Liver (tissue), 8 donors: ENCODE measurements at regions not wholly inside any gene's neighbourhood (a gene's known extent, or its start where the extent isn't known, plus 50 kb on each side); places are given as distances from the start of the nearest gene placed in this dataset.

ENCODE experiments used
- DNase-seq: peaks from one replicate; pipeline ENCODE4 v3.0.0-alpha.2; 2017; ENCODE audit warnings: low spot score
- H3K27ac ChIP-seq, 2 donors: one replicate each; pipeline ENCODE4 v1.7.0; 2013; ENCODE audit warnings: inconsistent platforms in 2 of 2, low read length in 2 of 2, control low read depth in 1 of 2, low read depth in 1 of 2, mild to moderate bottlenecking in 1 of 2
- H3K27me3 ChIP-seq, 4 donors: one replicate each; pipeline versions ENCODE4 v1.6.1 to v1.7.0; 2013; ENCODE audit warnings: low read length in 3 of 4, inconsistent platforms in 1 of 4, mild to moderate bottlenecking in 1 of 4, moderate library complexity in 1 of 4; ENCODE audit not compliant: control insufficient read depth in 4 of 4, insufficient read depth in 4 of 4
- H3K36me3 ChIP-seq, 4 donors: one replicate each; pipeline versions ENCODE4 v1.6.1 to v1.7.0; 2013; ENCODE audit warnings: low read length in 3 of 4, mild to moderate bottlenecking in 3 of 4, low read depth in 1 of 4, moderate library complexity in 1 of 4; ENCODE audit not compliant: control insufficient read depth in 4 of 4, insufficient read depth in 3 of 4
- H3K4me1 ChIP-seq, 4 donors: one replicate each; pipeline versions ENCODE4 v1.6.1 to v1.7.0; 2013; ENCODE audit warnings: low read length in 3 of 4, mild to moderate bottlenecking in 3 of 4, moderate library complexity in 1 of 4; ENCODE audit not compliant: control insufficient read depth in 4 of 4, insufficient read depth in 4 of 4
- H3K4me3 ChIP-seq, 3 donors: one replicate each; pipeline versions ENCODE4 v1.6.1 to v1.7.0; 2013; ENCODE audit warnings: low read length in 3 of 3, control low read depth in 1 of 3, low read depth in 1 of 3, mild to moderate bottlenecking in 1 of 3
- H3K9ac ChIP-seq, 2 donors: one replicate each; pipeline ENCODE4 v1.7.0; 2013; ENCODE audit warnings: low read length in 2 of 2, mild to moderate bottlenecking in 2 of 2, moderate library complexity in 2 of 2, control low read depth in 1 of 2, low read depth in 1 of 2
- H3K9me3 ChIP-seq, 4 donors: one replicate each; pipeline versions ENCODE4 v1.6.1 to v1.7.0; 2013; ENCODE audit warnings: low read length in 3 of 4; ENCODE audit not compliant: control insufficient read depth in 4 of 4
- ATF3 ChIP-seq: IDR thresholded peaks from 2 replicates; pipeline ENCODE4 v1.6.1; 2016; ENCODE audit warnings: antibody characterized with exemption
- CTCF ChIP-seq: fragments of 150-350 bp; IDR thresholded peaks from 2 replicates; pipeline ENCODE4 v1.5.1; 2017; ENCODE audit warnings: improper control_type of control experiment, low read depth, low read length; ENCODE audit not compliant: missing input control
- FOXA1 ChIP-seq: IDR thresholded peaks from 2 replicates; pipeline ENCODE4 v1.6.1; 2016; ENCODE audit warnings: antibody characterized with exemption
- FOXA2 ChIP-seq: IDR thresholded peaks from 2 replicates; pipeline ENCODE4 v1.6.1; 2016; ENCODE audit warnings: antibody characterized with exemption
- HNF4A ChIP-seq, 2 donors: conservative IDR thresholded peaks; 2 replicates each; pipeline ENCODE4 v1.6.1; 2016; ENCODE audit warnings: antibody characterized with exemption in 2 of 2, mild to moderate bottlenecking in 2 of 2
- JUND ChIP-seq, 2 donors: IDR thresholded peaks; 2 replicates each; pipeline ENCODE4 v1.6.1; 2016; ENCODE audit warnings: antibody characterized with exemption in 2 of 2
- MAX ChIP-seq: IDR thresholded peaks from 2 replicates; pipeline ENCODE4 v1.6.1; 2016; ENCODE audit warnings: antibody characterized with exemption
- NR2F2 ChIP-seq: IDR thresholded peaks from 2 replicates; pipeline ENCODE4 v1.6.1; 2016; ENCODE audit warnings: antibody characterized with exemption
- RAD21 ChIP-seq, 2 donors: IDR thresholded peaks; 2 replicates each; pipeline ENCODE4 v1.6.1; 2016; ENCODE audit warnings: antibody characterized with exemption in 2 of 2, mild to moderate bottlenecking in 2 of 2
- REST ChIP-seq: IDR thresholded peaks from 2 replicates; pipeline ENCODE4 v1.6.1; 2016; ENCODE audit warnings: antibody characterized with exemption, mild to moderate bottlenecking
- SP1 ChIP-seq: IDR thresholded peaks from 2 replicates; pipeline ENCODE4 v1.6.1; 2018; ENCODE audit warnings: antibody characterized with exemption, mild to moderate bottlenecking
- TAF1 ChIP-seq: conservative IDR thresholded peaks from 2 replicates; pipeline ENCODE4 v1.6.1; 2016; ENCODE audit warnings: antibody characterized with exemption, mild to moderate bottlenecking
- YY1 ChIP-seq: IDR thresholded peaks from 2 replicates; pipeline ENCODE4 v1.6.1; 2016; ENCODE audit warnings: antibody characterized with exemption, mild to moderate bottlenecking
- ZBTB33 ChIP-seq: IDR thresholded peaks from 2 replicates; pipeline ENCODE4 v1.6.1; 2016; ENCODE audit warnings: antibody characterized with exemption
- WGBS: extraction: QIAGEN DNeasy Blood & Tissue Kit; methylation state at CpG from one replicate; pipeline ENCODE4 v1.1.7; 2013; 5-methylcytosine and 5-hydroxymethylcytosine counted together
- donor health status: healthy.
- donor health status: healthy.
- donor health status: healthy.
- donor health status: healthy.
- donor health status: healthy.

GRCh38 chr19:30802424-30803013 lies 430.3 kb downstream of the ZNF536 start:
- Histone ChIP-seq H3K9ac (no peak overlapping the region), H3K9me3 (peaks cover 0 to 2% (median 0%) of the 10 kb centered on the region in 4 donors), H3K36me3 (no peaks in the 10 kb centered on the region), H3K27ac (no peak overlapping the region), H3K4me1 (no peaks in the 10 kb centered on the region), H3K27me3 (peaks cover 0 to 7% (median 1%) of the 10 kb centered on the region in 4 donors), H3K4me3 (no peak overlapping the region)
- no peak for DNase-seq
- 76% methylated on average over 6 of the region's 6 CpGs for WGBS
- TF ChIP-seq MAX, result no peak
- no peak for TF ChIP-seq NR2F2
- no peak for TF ChIP-seq CTCF
- no peak for TF ChIP-seq FOXA1
- TF ChIP-seq ZBTB33, result no peak
- no peak for TF ChIP-seq JUND (IDR thresholded peaks at IDR 0.05)
- TF ChIP-seq YY1, result no peak
- TF ChIP-seq SP1, result no peak
- TF ChIP-seq RAD21 (IDR thresholded peaks at IDR 0.05), result no peak
- no peak for TF ChIP-seq ATF3
- no peak for TF ChIP-seq FOXA2
- no peak for TF ChIP-seq TAF1
- TF ChIP-seq REST, result no peak
- no peak for TF ChIP-seq HNF4A (conservative IDR thresholded peaks at IDR 0.05)
